ENCODE measurements at regions not wholly inside any gene's neighbourhood (a gene's known extent, or its start where the extent isn't known, plus 50 kb on each side); places are given as distances from the start of the nearest gene placed in this dataset.
"Not testable (repeated sequence)": the region's sequence is repeated elsewhere in the genome, so short reads cannot be mapped to it uniquely, and the experiment has no call there.

GRCh38 chr3:6428276-6428675 is 432.6 kb upstream of the GRM7 start:
- not testable (repeated sequence) for DNase-seq (ENCODE audit: low spot score)

GRCh38 chr3:6435951-6436350 is 425.0 kb upstream of the GRM7 start:
- no peak for DNase-seq (ENCODE audit: low spot score)

- DNase-seq (ENCODE audit: low spot score), result no peak
Observed at GRCh38 chr3:6437631-6438030, 423.3 kb upstream of the GRM7 start.

GRCh38 chr3:6438031-6438430 is 422.9 kb upstream of the GRM7 start:
- DNase-seq (ENCODE audit: low spot score), result no peak

GRCh38 chr3:6439226-6439625 is 421.7 kb upstream of the GRM7 start:
- DNase-seq (ENCODE audit: low spot score), result no peak

- DNase-seq (ENCODE audit: low spot score), result no peak
Observed at GRCh38 chr3:6439824-6440223, 421.1 kb upstream of the GRM7 start.

- no peak for DNase-seq (ENCODE audit: low spot score)
Observed at GRCh38 chr3:6444888-6445658, 415.8 kb upstream of the GRM7 start.

- DNase-seq (ENCODE audit: low spot score), result no peak
Observed at GRCh38 chr3:6447166-6447801, 413.6 kb upstream of the GRM7 start.

- no peak for DNase-seq (ENCODE audit: low spot score)
Observed at GRCh38 chr3:6448011-6448410, 412.9 kb upstream of the GRM7 start.

- no peak for DNase-seq (ENCODE audit: low spot score)
Observed at GRCh38 chr3:6449099-6449498, 411.8 kb upstream of the GRM7 start.

GRCh38 chr3:6452974-6453373 is 407.9 kb upstream of the GRM7 start:
- no peak for DNase-seq (ENCODE audit: low spot score)

GRCh38 chr3:6455031-6455430 is 405.9 kb upstream of the GRM7 start:
- no peak for DNase-seq (ENCODE audit: low spot score)

- no peak for DNase-seq (ENCODE audit: low spot score)
Observed at GRCh38 chr3:6467186-6467585, 393.7 kb upstream of the GRM7 start.

- DNase-seq (ENCODE audit: low spot score), result no peak
Observed at GRCh38 chr3:6468589-6468988, 392.3 kb upstream of the GRM7 start.

GRCh38 chr3:6471744-6472143 is 389.2 kb upstream of the GRM7 start:
- no peak for DNase-seq (ENCODE audit: low spot score)

- not testable (repeated sequence) for DNase-seq (ENCODE audit: low spot score)
Observed at GRCh38 chr3:6490487-6491327, 370.2 kb upstream of the GRM7 start.

GRCh38 chr3:6491768-6492167 is 369.1 kb upstream of the GRM7 start:
- no peak for DNase-seq (ENCODE audit: low spot score)

GRCh38 chr3:6492306-6492705 is 368.6 kb upstream of the GRM7 start:
- DNase-seq (ENCODE audit: low spot score), result no peak

GRCh38 chr3:6498944-6499343 is 362.0 kb upstream of the GRM7 start:
- DNase-seq (ENCODE audit: low spot score), result not testable (repeated sequence)

GRCh38 chr3:6504347-6504746 is 356.6 kb upstream of the GRM7 start:
- DNase-seq (ENCODE audit: low spot score), result no peak

GRCh38 chr3:6504834-6505233 is 356.1 kb upstream of the GRM7 start:
- DNase-seq (ENCODE audit: low spot score), result no peak

- no peak for DNase-seq (ENCODE audit: low spot score)
Observed at GRCh38 chr3:6508410-6508759, 352.5 kb upstream of the GRM7 start.

GRCh38 chr3:6509576-6509975 is 351.3 kb upstream of the GRM7 start:
- no peak for DNase-seq (ENCODE audit: low spot score)
